Activated T-cell treated with anti-CD3 and anti-CD28 coated beads for 4 hours (primary cell): ENCODE measurements at regions not wholly inside any gene's neighbourhood (a gene's known extent, or its start where the extent isn't known, plus 50 kb on each side); places are given as distances from the start of the nearest gene placed in this dataset.
"Not testable (repeated sequence)": the region's sequence is repeated elsewhere in the genome, so short reads cannot be mapped to it uniquely, and the experiment has no call there.

Experiments
- DNase-seq: peaks from one replicate; pipeline ENCODE4 v3.0.0-alpha.2; 2020

DNA sequence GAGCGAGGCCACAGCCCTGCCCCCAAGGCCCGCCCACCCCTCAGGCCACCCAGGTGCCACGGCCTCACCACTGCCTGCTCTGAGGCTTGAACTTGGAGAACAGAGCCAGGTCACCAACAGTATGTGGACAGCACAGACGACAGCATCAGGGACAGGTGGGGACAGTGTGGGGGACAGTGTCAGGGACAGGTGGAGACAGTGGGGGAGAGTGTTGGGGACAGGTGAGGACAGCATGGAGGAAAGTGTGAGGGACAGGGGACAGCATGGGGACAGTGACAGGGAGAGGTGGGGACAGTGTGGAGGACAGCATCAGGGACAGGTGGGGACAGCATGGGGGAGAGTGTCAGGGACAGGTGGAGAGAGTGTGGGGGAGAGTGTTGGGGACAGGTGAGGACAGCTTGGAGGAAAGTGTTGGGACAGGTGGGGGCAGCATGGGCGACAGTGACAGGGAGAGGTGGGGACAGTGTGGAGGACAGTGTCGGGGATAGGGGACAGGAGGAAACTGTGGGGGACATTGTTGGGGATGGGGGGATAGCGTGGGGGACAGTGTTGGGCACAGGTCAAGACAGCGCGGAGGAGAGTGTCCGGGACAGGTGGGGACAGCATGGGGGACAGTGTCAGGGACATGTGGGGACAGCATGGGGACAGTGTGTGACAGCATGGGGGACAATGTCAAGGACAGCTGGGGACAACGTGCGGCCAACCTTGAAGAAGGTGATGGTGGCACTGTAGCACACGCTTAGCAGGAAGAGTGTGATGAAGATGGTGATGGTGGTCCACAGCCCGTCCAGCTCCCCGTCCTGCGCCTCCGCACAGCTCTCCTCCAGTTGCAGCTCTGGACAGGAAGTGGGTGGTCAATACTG, 114.9 kb downstream of the TMEM121 start:
- no peak for DNase-seq

DNA sequence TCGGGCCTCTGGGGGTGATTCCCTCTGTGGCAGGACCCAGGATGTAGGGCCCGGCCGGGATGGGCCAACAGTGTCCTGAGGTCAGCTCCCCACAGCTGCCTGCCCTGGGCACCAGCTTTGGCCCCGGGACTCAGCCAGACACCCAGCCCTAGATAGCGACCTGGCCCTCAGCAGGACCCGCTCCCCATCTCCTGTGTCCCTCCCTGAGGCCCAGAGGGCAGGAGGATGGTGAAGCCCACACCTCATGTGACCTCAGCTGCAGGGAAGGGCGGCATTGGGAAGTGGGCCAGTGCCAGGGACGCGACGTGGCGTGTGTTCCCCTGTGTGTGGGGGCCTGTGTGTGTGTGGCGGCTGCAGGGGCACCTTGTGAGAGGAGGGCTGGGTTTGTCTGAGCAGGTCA, 115.6 kb downstream of the TMEM121 start:
- not testable (repeated sequence) for DNase-seq

DNA sequence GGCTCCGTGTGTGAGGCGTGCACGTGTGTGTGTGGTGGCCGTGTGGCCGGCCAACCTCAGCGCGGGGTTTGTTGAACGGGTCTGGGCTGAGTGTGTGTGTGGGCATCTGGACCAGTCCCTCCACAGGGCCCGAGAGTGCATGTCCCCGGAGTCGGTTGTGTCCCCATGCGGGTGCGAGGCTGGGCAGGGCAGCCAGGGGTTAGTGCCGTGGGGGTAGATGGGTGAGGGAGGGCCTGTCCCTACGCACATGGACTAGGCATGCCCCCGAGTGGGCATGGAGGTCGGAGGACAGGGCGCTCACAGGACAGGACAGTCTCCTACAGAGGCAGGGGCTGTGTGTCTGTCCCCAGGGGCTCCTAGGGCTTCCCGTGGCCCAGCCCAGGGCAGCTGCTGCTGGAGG, 116.1 kb downstream of the TMEM121 start:
- not testable (repeated sequence) for DNase-seq

DNA sequence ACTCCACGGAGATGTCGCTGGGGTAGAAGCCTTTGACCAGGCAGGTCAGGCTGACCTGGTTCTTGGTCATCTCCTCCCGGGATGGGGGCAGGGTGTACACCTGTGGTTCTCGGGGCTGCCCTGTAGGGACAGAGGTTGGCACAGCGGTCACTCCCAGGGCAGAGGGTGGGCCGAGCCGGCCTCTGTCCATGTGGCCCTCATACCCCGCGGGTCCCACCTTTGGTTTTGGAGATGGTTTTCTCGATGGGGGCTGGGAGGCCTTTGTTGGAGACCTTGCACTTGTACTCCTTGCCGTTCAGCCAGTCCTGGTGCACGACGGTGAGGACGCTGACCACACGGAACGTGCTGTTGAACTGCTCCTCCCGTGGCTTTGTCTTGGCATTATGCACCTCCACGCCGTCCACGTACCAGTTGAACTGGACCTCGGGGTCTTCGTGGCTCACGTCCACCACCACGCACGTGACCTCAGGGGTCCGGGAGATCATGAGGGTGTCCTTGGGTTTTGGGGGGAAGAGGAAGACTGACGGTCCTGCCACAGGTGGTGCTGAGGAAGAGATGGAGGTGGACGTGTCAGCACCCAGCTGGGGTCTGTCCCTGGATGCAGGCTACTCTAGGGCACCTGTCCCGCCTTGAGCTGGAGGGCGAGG, 117.1 kb downstream of the TMEM121 start:
- not testable (repeated sequence) for DNase-seq

DNA sequence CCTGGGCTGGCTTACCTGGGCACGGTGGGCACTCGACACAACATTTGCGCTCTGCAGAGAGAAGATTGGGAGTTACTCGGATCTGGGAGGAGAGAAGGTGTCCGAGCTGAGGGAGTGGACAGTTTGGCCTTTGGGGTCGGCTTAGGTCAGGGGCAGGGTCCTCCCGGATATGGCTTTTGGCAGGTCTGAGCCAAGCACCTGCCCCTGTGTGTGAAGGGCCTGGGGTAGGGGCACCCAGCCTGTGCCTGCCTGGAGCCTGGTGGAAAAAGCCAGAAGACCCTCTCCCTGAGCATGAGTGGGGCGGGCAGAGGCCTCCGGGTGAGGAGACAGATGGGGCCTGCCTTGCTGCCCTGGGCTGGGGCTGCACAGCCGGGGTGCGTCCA, 117.7 kb downstream of the TMEM121 start:
- DNase-seq, result not testable (repeated sequence)

DNA sequence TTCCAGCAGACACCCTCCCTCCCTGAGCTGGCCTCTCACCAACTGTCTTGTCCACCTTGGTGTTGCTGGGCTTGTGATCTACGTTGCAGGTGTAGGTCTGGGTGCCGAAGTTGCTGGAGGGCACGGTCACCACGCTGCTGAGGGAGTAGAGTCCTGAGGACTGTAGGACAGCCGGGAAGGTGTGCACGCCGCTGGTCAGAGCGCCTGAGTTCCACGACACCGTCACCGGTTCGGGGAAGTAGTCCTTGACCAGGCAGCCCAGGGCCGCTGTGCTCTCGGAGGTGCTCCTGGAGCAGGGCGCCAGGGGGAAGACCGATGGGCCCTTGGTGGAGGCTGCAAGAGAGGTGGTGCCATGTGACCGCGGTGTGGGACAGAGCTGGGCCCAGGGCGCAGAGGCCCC, 118.1 kb downstream of the TMEM121 start:
- DNase-seq, result not testable (repeated sequence)

DNA sequence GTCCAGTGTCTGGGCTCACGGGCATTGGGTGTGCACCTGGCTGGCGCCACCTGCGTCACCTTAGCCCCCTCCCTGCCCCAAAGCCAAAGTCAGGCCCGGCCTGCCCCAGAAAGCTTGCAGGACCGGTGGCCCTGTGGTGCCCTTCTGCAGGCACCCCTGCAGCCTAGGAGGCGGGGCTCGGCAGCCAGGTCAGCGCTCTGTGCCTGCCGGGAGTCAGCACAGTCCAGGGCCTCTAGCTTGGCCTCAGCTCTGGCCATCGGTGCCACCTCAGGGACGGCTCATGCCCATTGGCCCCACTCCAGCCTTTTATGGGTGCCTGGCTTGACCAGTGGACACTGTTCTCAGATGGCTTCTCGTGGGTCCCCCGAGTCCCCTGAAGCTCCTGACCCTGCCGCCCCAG, 118.5 kb downstream of the TMEM121 start:
- not testable (repeated sequence) for DNase-seq

DNA sequence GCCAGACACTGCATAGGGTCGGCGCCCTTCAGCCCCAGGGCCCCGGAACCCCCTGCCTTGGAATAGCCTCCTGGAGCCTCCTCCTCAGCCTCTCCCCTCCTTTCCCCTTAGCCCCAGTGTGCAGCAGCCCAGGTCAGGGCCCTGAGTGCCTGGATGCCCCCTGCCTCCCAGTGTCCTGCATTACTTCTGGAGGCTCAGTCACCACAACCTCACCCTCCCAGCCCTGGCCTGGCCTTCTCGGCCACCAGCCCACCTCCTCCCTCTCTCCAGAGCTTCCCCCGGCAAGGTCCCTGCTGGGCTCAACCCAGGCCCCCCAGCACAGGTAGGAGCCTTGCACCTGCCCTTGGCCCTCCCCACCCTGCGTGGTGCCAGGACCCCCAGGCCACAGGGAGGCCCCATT, 119.0 kb downstream of the TMEM121 start:
- not testable (repeated sequence) for DNase-seq

DNA sequence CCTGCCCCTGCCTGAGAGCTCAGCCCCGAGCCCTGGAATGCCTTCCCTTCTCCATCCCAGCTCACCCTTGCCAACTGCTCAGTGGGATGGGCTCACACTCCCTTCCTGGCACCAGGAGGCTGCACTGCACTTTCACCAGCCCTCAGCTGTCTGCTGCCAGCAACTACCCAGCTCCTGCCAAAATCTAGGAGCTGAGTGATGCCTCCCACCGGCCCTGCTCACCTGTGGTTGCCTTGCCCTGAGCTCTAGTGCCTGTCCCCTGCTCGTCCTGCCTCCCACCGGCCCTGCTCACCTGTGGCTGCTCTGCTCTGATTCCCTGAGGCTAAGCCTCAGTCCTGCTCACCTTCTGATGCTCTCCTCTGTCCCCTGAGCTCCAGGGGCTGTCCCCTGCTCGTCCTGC, 119.8 kb downstream of the TMEM121 start:
- no peak for DNase-seq

DNA sequence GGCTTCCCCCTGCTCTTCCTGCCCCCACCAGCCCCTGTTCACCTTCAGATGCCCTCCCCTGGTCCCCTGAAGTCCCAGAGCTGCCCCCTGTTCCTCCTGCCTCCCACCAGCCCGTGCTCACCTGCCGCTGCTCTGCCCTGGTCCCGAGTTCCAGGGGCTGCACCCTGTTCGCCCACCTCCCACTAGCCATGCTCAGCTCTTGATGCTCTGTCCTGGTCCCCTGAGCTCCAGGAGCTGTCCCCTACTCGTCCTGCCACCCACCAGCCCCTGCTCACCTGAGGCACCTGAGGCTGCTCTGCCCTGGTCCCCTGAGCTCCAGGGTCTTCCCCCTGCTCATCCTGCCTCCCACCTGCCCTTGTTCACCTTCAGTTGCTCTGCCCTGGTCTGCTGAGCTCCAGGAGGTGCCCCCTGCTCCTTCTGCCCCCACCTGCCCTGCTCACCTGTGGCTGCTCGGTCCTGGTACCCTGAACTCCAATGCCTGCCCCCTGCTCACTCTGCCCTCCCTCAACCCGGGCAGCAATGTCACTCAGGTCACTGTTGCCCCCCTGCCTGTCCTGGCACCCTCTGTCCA, 120.4 kb downstream of the TMEM121 start:
- not testable (repeated sequence) for DNase-seq

DNA sequence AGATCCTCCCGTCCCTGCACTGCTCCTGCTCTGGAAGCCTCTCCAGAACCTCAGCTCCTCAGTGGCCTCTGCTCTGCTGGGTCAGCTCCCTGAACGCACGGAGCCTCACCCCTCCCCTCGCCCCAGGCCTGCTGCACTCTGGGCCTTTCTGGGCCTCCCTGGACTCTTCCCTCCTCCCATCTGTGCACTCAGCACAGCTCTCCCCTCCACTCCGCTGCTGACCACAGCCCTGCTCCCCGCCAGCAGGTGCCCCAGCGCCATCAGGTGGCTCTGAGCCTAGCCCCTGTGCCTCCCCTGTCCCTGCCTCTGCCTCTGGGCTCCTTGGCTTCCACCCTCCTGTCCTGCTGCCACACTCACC, 121.0 kb downstream of the TMEM121 start:
- DNase-seq, result not testable (repeated sequence)

DNA sequence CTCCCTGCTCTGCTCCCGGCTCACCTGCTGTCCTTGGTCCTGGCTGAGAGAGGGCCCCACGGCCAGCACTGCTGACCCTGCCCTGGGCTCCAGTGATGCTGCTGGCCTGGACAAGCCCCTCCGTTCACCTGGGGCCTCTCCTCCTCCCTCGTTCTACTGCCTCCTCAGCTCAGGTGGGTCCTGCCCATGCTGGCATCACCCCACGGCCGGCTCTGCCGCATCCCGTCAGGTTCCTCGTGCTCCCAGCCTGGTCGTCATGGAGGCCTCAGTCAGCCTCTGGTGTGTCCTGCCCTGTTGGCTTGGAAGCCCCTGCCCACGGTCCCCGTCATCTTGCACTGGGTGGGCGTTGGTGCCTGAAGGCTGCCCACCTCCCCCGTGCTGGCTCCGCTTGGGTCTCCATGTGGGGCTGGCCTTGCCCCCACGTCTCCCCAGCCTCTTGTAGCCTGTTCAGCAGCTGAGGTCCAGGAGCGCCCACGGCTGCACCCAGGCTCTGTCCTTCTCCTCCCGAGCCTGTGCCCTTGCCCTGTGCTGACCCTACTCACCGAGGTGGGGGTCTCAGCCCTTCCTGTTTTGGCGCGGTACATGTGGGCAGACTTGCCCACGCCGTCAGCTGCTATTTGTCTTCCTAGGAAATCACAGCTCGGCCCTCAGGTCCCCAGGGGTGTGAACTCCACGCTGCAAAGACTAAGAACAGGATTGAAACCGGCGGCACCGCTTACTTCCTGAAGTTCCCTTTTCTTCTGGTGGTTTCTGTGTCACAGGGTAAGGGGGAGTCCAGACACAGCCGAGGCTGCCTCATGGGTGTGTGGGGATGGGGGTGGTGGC, 121.6 kb downstream of the TMEM121 start:
- no peak for DNase-seq

DNA sequence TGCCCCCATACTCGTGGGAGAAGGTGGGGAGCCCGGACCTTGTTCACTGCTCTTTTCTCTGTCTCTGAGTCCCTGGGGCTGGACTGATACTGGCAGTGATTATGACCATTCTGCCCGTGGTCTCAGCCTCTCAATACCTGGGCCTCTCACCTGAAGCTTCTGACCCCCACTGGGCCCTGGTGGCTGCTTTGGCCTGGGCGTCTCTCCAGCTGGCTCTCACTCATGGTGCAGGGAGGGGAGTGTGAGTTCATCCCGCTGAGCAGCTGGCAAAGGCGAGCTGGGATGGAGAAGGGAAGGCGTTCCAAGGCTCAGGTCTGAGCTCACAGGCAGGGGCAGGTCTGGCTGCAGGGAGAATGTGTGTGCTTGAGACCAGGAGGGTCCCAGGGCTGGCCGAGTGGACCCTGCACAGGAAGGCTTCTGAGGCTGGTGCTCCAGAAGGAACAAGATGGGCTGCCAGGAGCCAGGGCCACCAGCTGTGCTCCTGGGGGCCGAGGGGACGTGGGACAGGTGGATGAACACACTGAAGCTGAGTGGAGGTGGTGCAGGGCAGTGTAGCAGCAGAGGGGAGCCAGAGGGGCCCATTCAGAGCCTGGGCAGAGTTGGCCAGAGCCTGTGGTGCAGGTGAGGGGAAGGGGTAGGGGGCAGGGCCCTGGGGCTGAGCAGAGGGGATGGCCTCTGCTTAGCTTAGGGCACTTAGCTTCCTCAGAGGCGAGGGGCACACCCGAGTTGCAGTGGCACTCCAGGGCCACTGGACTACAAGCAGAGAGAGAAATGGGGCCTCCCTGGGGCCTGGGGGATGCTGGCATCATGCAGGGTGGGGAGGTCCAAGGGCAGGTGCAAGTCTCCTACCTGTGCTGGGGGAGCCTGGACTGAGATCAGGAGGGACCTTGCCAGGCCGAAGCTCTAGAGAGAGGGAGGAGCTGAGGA, 122.5 kb downstream of the TMEM121 start:
- DNase-seq, result not testable (repeated sequence)

DNA sequence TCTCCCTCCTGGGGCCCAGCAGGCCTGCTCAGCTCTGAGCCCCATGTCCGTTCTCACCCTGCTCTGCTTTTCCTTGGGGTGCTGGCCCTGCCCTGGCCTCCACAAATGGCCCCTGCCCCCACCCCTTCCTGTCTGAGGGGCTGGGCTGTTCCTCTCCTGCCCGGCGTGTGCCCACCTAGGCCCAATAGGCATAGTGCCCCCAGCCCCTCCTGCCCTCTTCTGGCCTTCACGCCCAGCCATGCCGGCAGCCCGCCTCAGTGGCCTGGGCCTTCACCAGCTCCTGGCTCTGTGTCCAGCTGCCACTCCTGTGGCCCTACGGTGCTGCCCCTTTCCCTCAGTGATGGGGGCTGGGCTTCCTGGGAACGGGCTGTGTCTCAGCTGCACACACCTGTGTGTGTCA, 125.9 kb downstream of the TMEM121 start:
- not testable (repeated sequence) for DNase-seq

DNA sequence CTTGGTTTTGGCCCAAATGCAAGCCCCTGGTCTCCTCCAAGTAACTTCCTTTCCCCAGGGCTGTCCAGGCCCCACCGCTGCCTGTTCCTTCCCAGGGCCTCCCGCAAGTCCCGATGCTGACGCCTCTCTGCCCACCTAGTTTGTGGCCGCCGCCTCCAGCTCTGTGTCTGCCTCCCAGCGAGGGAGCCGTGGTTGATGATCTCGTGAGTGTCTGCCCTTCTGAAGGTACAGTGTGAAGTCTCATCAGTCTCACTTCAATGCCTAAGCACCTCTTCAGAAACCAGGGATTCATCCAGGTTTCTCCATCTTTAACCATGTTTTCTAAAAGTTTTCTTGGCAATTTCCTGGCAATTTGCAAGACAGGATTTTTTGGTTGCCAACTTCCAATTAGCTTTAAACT, 127.5 kb downstream of the TMEM121 start:
- not testable (repeated sequence) for DNase-seq

DNA sequence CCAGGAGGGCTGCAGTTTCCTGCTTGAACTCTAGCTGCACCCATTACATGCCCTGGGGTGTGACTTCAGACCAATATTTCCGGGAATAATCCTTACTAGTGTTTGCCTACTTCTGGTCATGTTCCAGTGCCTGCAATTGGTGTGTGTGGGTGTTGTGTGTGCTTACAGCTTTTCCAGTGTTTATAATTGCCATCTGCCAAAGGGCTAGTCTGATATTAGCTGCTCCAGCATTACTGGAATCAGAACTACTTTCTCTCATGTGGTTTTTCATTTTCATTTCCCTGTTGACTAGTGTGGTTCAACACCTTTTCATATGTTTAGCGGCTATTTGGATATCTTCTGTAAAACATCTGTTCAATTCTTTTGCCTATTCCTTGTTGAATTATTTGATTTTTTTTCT, 132.9 kb downstream of the TMEM121 start:
- DNase-seq, result not testable (repeated sequence)

DNA sequence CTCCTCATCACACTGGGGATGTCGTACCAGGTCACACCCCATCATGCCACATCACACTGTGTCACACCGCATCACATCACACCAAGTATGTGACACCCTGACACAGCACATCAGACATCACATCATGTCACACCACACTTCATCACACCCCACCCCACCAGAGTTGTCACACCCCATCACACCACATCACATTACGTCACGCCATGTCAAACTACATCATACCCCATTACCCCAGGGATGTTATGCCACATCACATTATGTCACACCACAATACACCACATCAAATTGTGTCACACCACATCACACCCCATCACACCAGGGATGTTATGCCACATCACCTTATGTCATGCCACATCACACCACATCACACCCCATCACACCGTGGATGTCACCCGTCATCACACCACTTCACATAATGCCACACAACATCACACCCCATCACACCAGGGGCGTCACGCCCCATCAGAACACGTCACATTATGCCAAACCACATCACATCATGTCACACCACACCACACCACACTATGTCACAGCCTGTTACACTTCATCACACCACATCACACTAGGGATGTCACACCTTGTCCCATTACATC, 133.6 kb downstream of the TMEM121 start:
- DNase-seq, result no peak

DNA sequence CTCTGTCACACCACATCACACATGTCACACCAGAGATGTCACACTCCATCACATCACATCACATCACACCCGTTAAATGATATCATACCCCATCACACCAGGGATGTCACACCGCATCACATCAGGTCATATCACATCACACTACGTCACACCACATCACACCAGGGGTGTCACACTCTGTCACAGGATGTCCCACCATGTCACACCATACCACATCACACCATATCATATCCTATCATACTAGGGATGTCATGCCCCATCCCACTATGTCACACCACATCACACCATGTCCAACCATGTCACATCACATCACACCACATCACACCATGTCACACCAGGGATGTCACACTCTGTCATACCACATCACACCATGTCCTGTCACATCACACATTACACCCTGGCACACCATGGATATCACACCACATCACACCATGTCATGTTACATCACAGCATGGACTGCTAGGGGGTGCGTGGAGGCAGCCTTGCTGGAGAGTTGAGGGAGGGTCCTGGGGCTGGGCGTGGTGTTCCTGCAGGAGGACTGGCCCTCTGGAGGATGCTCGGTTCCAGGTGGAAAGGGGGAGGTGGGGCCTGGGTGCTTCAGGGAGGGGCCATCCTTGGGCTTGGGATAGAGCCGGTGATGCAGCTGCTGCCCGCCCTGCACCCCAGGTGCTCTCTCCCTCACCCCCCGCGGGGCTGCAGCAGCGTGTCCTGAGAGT, 134.6 kb downstream of the TMEM121 start:
- DNase-seq, result no peak

DNA sequence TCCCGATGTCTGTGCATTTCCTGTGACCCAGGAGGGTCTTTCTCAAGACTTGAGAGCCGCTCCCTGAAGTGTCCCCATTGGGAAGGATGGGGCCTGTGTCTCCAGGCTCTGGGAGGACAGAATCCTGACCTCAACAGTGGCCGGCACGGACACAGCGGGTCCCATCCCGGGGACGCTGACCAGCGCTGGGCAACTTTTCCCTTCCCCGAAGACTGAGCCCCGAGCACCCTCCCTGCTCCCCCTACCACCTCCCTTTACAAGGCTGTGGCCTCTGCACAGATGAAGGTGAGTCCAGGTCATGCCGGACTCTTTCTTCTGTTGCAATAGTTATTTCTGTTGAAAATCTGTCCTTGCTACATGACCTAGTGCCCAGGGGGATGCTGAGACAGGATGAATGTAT, 135.7 kb downstream of the TMEM121 start:
- DNase-seq, result not testable (repeated sequence)

DNA sequence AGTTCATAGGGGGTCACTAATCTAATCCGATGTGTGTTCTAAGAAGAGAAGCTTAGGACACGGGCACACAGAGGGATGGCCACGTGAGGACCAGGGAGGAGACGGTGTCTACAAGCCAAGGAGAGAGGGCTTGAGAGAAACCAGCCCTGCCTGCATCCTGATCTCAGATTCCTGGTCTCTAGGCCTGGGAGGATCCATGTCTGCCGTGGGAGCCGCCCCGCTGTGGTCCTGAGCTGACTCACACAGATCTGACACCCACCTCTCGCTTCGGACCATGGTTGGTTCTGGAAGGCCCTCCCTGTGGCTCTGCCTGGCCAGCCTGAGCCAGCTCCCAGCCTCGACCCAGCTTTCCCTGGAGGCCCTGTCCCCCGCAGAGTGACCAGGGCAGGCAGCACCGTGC, 136.2 kb downstream of the TMEM121 start:
- DNase-seq, result not testable (repeated sequence)

DNA sequence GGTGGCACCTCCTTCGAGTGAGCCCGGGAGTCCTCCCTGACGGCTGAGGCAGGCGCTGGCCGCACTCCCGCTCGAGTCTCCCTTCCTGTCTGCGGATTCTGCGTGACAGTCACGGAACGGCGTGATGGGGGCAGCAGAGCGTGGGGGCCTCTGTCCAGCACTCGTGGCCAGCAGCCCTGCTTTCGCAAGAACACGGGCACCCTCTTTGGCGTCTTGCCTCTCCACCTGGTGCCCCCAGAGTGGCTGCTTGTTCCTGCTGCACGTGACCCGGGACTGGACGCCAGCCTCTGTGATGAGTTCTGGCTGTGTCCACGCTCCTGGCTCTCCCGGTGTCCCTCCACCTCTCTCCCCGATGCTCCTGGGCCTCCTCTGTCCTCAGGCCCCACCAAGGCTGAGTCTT, 136.9 kb downstream of the TMEM121 start:
- DNase-seq, result not testable (repeated sequence)
